Epithelial cell of esophagus (primary cell): ENCODE measurements at regions not wholly inside any gene's neighbourhood (a gene's known extent, or its start where the extent isn't known, plus 50 kb on each side); places are given as distances from the start of the nearest gene placed in this dataset.

ENCODE experiments used
- DNase-seq: peaks from one replicate; pipeline ENCODE4 v3.0.0; 2010; ENCODE audit warnings: low read depth
- H3K4me3 ChIP-seq: 2 replicates; pipeline ENCODE4 v1.5.1; 2011; ENCODE audit warnings: mild to moderate bottlenecking, low read length, control low read depth
- CTCF ChIP-seq: IDR thresholded peaks from 2 replicates; pipeline ENCODE4 v1.5.1; 2011; ENCODE audit warnings: low read depth, mild to moderate bottlenecking, low read length, control low read depth, inconsistent platforms; ENCODE audit not compliant: insufficient read depth; ENCODE audit errors: missing control alignments

- no peak overlapping the region for H3K4me3 ChIP-seq
- peak; percentile 62 for DNase-seq
- peak; percentile 56 for TF ChIP-seq CTCF
Observed at GRCh38 chr6:138004430-138005287, 102.6 kb downstream of the PERP start.

- TF ChIP-seq CTCF: no peak
- H3K4me3 ChIP-seq: no peak overlapping the region
- DNase-seq: no peak
Observed at GRCh38 chr6:138005846-138006245, 101.4 kb downstream of the PERP start.

- peak; percentile 82 for DNase-seq
- no peak overlapping the region for H3K4me3 ChIP-seq
- peak; percentile 80 for TF ChIP-seq CTCF
Observed at GRCh38 chr6:138007014-138007472, 100.2 kb downstream of the PERP start.

- TF ChIP-seq CTCF: no peak
- no peak for DNase-seq
Observed at GRCh38 chr6:138008791-138009190, 98.4 kb downstream of the PERP start.

GRCh38 chr6:138011413-138011812, 95.8 kb downstream of the PERP start:
- H3K4me3 ChIP-seq: no peak overlapping the region
- peak; percentile 18 for DNase-seq
- TF ChIP-seq CTCF: no peak

More at GRCh38 chr6:138008791-138009190, 98.4 kb downstream of the PERP start:
- no peak overlapping the region for H3K4me3 ChIP-seq

- DNase-seq: peak; percentile 79
- no peak for TF ChIP-seq CTCF
- H3K4me3 ChIP-seq: no peak overlapping the region
Observed at GRCh38 chr6:138012682-138013081, 94.5 kb downstream of the PERP start.

GRCh38 chr6:138013959-138014358, 93.3 kb downstream of the PERP start:
- TF ChIP-seq CTCF: no peak
- DNase-seq: peak; percentile 78
- no peak overlapping the region for H3K4me3 ChIP-seq
